T-helper 1 cell (primary cell): ENCODE measurements at regions not wholly inside any gene's neighbourhood (a gene's known extent, or its start where the extent isn't known, plus 50 kb on each side); places are given as distances from the start of the nearest gene placed in this dataset.
"Not testable (repeated sequence)": the region's sequence is repeated elsewhere in the genome, so short reads cannot be mapped to it uniquely, and the experiment has no call there.

Experiments
- DNase-seq, 5 donors: peaks; one replicate each; pipeline ENCODE4 v3.0.0-alpha.2; 2012 to 2020

GRCh38 chr5:114056185-114056538, 305.7 kb upstream of the KCNN2 start:
- DNase-seq: no peak

DNA sequence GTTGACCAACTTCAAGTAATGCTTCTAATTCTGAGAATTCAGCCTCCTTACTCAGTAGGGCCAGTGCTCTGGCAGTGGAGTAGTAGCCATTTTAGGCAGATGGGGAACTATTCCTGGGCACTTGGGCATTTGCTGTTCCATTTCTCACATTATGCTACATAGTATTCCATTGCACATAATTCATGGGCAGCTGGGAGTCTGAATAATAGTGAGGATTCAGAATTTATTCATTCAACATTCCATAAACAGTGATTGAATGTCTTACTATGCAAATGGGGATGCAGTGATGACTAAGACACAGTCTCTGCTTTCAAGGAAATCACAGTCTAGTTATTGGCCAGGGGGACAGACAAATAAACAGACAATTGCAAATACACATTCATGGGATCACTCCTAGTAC, 301.0 kb upstream of the KCNN2 start:
- DNase-seq: no peak

DNA sequence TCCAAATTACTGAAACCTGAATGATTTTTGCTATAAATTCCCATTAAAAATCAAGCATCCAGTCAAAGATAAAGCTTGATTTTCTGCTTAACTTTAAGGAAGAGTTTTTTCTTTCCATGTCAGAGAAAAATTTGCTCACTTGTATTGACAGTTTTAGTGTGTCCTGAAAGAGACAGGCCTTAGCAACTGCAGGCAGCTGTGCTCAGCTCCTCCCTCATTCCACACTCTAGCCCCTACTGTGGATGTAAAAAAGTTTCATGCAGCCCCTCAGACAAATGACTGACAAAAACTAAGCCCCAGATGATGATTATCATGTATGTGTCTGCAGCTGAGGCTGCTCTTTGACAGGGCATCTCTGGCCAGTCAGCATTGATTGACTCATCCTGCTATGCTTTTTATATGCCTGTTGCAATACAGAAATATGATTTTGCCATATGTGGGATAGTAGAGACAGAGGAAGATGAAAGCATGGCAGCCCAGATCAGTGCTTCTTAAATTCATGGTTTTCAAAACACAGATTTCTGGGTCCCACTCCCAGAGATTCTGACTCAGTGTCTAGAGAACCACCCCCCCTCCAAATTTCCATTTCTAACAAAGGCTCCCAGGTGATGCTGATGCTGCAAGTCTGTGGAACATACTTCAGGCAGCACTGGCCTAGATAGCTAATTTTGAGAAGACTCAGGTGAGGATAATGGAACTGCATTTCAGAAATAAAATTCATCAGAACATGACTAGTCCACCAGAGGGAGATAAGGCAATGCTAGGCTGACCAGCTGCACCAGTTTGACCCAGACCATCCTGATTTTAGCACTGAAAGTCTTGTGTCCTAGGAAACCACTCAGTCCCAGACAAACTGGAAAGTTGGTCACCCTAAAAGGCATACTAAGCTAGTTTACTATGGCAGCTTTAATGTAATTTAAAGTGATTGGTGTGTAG, 298.7 kb upstream of the KCNN2 start:
- no peak for DNase-seq

DNA sequence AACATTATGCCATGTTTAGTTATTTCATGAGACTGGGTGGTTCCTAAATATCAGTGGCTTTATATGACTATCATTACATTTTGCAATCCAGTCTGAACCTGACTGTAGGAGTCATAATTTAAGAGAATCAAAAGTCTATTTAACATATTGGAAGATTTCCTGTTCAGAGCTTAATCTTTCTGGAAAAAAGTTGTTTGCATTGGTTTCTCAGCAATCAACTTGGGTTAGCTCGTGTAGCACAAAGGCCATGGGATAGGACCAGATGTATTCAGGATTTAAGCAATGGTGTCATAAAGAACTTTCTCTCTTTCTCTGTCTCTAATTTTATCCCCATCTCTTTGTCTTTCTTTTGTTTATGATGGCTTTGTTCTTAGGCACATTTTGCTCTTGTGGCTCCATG, 296.0 kb upstream of the KCNN2 start:
- DNase-seq: no peak

- DNase-seq: no peak
These were observed 291.7 kb upstream of the KCNN2 start for GRCh38 chr5:114070093-114070722.

DNA sequence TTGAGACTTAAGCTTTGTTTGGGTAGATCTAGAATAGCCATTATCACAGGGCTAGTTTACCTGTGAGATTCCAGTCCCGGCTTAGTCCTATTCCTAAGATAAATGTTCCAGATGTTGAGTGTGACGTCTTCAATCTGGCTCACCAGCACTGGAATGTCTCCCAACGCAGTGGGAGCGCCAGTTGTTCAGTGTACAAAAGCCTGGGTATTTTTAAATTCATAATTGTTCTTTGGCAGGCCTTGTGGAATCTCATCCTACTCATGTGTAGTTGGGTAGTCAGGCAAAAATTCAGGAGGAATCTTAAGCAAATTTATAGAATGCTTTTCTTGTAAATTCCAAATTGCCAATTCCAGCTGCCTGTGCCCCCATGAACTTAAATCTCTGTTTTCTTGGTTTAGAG, 272.6 kb upstream of the KCNN2 start:
- no peak for DNase-seq

DNA sequence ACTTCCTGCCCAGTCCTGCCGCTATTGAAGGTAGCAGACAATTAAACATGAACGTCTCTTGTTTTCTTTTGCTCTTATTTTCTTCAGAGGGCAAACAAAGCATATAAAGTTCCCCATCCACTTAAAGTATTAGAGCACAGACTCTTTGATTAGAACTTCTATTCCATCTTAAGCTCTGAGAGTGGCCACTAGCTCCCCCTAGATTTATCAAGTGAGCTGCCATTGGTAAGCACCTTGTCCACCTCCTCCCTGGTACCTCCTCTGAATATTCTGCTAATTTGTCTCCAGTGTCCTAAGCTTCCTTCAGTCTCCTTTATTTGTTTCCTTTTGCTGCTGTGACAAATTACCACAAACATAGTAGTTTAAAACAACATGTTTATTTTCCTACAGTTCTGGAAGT, 264.3 kb upstream of the KCNN2 start:
- DNase-seq: no peak

DNA sequence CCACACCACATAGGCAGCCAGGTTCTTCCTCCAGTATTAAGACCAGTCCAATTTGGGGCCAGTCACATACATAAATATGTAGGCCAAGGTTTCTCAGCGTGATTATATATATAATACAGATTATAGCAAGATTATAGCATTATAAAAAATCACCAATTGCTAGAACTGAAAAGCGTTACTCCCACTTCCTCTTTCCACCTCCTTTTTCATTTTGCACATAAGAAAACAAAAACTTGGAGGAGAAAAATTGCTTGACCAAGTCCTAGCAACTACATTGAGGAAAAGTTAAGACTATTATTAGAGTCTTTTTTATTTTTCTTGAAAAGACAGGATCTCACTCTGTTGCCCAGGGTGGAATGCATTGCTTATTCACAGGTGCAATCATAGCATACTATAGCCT, 262.7 kb upstream of the KCNN2 start:
- no peak for DNase-seq

- no peak for DNase-seq
These were observed 260.7 kb upstream of the KCNN2 start for GRCh38 chr5:114101153-114101552.

- DNase-seq: no peak
These were observed 248.3 kb upstream of the KCNN2 start for GRCh38 chr5:114113604-114114003.

DNA sequence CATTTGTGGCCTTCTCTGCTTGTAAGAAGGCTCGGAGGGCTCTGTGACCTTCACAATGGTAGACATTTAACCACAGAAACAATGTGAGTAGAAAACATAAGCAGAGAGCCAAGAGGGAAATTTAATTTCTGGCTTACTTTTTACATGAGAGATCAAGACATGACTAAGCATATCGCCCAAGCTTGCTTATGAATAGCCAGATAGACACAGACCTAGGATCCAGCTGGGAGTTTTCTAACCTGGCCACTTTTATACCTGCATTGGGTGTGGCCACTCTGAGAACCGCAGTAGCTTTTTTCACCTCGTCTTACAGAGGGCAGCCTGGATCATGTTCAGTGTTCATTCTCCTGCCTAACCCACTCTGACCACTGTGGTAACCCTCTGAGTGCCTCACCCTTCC, 244.9 kb upstream of the KCNN2 start:
- no peak for DNase-seq

DNA sequence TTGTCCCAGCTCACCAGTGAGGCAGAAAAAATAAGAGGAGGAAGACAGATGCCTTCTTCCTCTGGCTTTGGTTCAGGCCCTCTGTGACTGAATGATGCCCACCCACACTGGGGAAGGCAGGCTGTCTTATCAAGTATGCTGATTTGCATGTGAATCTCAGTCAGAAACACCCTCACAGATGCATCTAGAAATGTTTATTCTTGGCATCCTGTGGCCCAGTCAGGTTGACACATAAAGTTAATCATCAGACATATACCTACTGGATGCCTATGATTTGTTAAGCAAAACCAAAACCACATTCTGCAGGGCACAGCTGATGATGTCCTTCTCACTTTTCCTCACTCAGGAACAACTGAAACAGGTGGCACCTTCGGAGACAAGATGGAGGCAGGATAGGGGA, 243.4 kb upstream of the KCNN2 start:
- no peak for DNase-seq

- DNase-seq: no peak
These were observed 241.7 kb upstream of the KCNN2 start for GRCh38 chr5:114120166-114120565.

DNA sequence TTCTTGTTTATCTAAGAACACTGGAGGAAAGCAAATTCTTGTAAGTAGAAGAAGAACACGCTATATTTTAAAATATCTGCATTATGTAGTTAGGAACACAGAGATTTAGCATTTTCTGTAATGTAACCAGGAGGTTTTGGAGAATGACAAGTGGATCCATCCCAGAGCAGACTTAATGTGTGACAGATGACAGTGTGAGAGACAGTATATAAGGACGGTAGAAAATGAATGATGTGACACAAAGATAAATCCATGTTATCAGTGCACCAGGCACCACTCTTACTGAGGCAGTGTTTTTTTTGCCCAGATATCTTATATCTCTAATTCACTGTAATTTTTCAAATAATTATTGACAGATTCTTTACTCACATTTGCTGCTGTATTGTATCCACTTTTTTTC, 239.0 kb upstream of the KCNN2 start:
- DNase-seq: no peak

DNA sequence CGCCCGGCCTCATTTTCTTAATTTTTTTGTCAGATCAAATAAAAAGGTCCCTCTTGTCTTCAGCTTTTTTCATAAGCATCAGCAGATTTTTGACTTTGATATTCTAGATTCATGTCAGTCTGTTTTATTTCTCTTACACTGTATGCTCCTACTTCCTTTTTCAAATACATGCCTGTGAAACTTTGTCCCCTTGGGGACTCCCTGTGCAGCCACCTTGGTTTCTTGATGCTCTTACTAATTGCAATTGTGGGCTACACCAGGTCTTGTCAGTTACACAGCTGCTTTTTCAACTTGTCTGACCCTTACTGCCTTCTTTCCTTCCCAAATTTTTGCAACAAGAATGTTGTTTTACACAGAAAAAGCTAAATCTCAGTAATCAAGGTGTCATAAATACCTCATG, 238.2 kb upstream of the KCNN2 start:
- DNase-seq: no peak

GRCh38 chr5:114146398-114146797, 215.5 kb upstream of the KCNN2 start:
- no peak for DNase-seq

DNA sequence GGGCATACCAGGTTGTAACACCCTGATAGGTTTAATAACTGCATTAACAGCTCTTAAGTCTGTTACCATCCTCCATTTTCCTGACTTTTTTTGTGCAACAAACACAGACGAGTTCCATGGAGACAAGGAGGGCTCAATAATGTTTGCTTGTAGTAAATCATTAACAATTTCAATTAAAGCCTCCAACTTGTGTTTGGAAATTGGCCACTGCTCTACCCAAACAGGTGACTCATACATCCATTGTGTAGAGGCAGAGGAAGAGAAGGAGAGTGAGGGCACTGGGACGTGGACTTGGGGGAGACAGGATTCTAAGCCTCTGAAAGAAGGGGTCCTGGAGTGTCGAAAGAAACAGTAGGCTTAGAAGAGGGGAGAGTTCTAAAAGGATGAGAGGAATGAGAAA, 213.6 kb upstream of the KCNN2 start:
- DNase-seq: no peak

- not testable (repeated sequence) for DNase-seq
These were observed 213.1 kb upstream of the KCNN2 start for GRCh38 chr5:114148728-114149127.

DNA sequence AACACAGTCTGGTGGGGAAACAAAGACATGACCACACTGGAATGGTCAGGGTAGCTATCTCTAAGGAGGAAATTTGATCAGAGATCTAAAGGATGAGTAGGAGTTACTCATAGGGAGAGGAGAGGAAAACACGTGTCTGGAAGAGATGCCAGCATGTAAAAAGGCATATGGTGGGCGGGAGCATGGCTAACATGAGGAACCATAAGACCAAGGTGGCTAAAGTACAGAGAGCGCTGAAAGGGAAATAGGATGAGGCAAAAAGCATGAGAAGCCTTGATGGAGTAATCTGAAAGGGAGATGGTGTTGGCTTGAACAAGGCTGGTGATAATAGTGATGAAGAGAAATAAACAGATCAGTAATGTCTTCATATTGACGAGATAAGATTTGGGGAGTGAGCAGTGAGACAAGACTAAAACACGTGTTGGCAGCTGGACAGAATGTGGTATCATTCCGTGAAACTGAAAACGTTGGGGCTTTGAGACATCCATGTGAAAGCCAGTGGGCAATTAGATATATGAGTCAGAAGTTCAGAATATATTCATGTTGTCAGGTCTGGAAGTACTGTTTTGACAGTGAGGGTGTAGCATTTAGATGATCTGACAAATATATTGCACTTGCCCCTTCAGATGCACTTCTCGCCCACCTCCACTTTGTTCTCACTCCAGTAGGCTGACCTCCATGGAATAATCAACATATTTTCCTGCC, 209.1 kb upstream of the KCNN2 start:
- no peak for DNase-seq

GRCh38 chr5:114153392-114153791, 208.5 kb upstream of the KCNN2 start:
- DNase-seq: no peak

DNA sequence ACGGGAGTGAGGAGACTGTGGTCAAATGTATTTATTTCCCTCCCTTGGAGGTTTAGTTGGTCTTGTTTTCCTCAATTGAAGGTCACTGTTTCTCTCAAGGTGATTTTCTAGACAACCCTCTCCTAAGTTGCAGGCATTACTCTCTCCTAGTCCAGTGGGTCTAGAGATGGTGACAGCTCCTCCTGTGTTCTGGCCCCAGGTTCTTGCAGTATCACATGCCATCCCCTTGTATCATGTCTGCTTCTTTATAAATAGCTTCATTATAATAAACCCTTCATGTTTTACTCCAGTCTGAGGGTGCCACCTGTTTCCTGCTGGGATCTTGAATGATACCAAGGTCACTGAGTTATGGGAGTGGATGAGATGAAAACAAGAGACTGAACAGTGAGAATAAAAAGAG, 208.0 kb upstream of the KCNN2 start:
- DNase-seq: no peak

DNA sequence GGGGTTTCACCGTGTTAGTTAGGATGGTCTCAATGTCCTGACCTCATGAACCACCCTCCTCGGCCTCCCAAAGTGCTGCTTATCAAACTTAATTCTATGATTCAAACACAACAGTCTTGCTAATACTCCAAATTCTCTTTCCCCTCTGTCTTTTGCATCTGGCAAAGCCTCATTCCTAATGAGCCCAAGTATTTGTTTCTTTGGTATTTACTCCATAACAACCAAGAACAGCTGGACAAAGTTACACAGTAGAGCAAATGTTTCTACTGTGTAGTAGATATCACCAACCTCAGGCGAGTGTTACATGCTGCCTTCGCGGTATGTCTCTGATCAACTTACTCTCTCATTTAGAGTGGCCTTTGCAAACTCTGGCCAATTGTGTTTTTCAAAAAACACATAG, 195.8 kb upstream of the KCNN2 start:
- DNase-seq: no peak

DNA sequence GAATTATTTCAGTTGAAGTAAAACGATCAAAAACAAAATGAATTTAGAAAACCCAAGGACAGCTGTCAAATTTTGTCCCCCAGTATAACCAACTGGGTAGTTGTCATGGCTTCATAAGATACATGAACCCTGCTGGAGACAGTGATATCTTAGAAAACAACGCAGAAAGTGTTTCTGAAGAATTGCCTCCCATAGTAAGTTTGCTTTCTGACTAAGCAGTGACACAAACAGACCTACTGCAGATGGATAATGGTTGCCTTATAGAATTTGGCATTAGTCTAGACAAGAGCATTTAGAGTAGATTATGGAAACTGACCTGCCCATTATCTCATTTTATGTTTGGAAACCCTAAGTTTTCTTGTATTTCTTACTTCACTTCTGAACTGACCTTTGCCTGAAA, 187.7 kb upstream of the KCNN2 start:
- no peak for DNase-seq

GRCh38 chr5:114174837-114175236, 187.0 kb upstream of the KCNN2 start:
- DNase-seq: no peak
